HG02973 (cell line): ENCODE measurements at regions not wholly inside any gene's neighbourhood (a gene's known extent, or its start where the extent isn't known, plus 50 kb on each side); places are given as distances from the start of the nearest gene placed in this dataset.

Experiments used
- ATAC-seq: cut with Tn5 transposase; IDR thresholded peaks from one replicate; pipeline ENCODE4 v1.9.1; 2021; ENCODE audit warnings: moderate library complexity; ENCODE audit not compliant: unreplicated experiment

DNA sequence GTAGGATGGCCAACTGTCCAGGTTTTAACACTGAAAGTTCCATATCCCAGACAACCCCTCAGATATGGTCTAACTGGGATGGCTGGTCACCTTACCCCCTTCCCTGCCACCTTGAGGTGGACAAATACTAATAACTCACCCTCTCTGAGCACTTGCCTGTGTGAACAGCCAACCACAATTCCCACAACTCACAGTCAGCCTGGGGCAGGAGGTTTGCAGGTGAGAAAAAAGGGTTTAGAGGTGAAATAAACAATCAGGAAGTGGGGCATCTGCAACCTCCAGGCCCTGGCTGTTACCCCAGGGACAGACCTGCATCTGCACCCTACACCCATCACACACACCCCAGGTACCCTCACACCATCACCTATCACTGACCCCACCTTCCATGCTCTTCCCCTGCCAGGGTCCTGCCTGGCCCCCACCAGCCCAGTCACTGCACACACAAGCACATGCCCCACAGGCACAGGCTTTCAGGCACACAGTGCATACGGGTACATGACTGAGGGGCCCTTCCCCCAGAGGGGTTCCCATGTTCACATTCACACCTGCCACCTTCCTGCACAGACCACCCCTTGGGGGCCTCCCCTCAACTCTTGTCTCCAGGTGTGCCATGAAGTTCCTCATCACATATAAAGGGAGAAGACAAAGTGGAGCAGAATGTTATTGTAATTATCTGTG, 679.5 kb downstream of the MATN1 start:
- no peak for ATAC-seq

DNA sequence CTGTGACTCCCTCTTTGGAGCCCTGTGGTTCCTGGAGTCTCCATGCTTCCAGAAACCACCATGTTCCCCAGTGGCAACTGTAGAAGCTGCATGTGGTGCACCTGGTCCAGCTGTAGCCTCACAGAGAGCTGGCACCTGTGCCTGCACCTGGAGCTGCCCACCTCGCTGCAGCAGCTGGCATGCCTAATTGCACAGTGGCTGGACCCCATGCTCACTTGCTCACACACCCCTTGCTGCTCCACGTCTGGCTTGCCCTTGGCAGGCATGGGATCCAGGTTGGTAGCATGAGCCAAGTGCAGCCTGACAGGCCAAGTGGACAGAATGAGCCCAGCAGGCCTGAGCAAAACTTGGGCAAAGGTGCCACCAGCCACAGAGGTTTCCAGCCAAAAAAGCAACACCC, 680.1 kb downstream of the MATN1 start:
- no peak for ATAC-seq

DNA sequence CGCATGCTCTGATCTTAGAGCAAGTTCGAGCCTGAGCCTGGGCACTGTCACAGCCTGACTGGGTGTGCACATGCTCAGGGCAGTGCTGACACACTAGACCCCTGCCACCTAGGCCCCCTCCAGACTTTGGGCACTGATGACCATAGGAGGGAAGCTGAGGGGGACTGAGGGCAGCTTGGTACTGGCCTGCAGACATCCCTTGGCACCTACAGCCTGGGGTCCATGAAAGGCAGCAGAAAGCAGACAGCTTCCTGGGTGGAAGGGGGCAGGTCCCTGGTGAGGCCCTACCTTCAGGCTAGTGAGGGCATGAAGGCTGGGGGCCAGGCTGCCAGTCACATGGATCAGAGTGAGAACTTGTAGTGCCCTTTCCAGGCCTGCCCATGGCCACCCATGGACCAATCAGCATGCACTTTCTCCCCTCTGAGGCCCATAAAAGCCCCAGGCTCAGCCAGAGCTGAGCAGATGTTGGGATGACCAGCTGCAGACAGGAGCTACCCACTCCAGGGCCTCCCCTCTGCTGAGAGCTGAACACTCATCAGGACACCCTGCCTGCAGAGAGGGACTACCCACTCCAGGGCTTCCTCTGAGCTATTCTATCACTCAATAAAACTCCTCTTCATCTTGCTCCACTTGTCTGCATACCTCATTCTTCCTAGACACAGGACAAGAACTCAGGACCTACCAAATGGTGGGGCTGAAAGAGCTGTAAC, 680.8 kb downstream of the MATN1 start:
- no peak for ATAC-seq

GRCh38 chr1:30041741-30042437, 681.5 kb downstream of the MATN1 start:
- no peak for ATAC-seq

DNA sequence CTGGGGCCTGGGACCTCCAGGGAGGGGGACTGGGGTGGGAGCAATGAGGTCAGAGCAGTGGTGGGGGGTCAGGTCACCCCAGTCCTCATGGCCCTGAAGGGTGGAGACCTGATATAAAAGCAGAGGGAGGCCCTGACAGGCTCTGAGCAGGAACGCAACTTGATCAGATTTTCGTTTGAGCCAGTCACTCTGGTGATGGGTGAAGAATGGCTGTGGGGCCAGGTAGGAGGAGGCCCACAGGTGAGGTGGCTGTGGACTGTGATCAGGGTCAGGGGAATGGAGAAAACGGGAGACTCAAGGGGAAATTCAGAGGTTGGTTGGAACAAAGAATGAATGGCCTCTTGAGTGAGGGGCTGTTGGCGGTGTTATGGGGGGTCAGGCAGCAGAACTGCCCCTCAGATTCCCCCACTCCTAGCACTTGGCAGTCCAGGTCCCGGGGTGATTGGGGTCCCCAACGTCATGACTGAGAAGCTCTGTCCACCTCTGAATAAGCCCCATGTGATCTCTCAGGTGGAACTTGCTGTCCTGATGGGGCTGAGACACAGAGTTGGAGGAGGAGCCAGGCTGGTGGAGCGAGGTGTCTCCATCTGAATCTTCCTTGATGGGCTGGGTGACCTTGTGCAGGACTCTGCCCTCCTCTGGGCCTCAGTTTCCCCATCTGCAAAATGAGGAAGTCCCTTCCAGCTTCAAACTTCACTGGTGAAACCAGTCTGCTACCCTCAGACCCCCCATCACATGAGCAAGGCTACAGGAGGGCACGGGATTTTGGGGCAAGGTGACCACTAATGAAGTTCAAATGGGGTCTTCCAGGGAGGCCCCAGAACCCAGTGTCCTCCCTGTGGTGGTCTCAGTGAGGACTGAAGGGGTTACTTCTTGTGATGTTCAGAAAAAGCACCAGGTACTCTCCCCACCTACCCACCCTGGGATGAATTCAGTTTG, 683.0 kb downstream of the MATN1 start:
- ATAC-seq, result no peak

DNA sequence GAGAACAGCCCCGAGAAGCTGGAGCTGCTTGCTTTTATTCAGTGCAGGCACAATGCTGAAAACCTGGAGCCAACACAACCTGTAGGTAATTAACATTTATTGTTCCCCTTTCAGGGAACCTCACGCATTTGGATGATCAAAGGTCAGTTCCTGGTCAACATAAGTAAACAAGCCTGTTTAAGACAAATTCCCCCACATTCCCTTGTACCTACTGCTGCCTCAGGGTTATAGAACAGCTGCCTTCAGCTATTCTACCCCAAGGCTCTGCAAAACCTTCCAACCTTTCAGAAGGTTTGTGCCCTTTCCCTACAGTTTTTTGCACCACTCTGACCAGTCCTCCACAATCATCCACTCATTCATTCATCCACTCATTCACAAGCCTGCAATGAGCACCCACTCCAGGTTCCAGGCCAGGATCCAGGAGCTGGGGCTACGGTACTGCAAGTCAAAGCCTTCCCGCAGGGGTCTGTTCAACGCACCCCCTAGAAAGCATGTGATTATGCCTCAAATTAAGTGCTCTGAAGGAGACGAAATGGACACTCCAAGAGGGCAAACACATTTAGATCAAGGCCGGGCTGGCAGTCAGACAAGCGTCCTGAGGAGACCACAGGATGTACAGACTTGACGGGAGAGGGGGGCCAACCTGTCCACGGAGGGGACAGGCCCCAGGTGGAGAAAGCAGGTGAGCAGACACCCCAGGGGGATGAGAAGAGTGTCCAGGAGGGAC, 683.9 kb downstream of the MATN1 start:
- ATAC-seq, result no peak

GRCh38 chr1:30038134-30039025, 685.0 kb downstream of the MATN1 start:
- ATAC-seq, result no peak

- no peak for ATAC-seq
These were observed 685.9 kb downstream of the MATN1 start for GRCh38 chr1:30037251-30038118.

DNA sequence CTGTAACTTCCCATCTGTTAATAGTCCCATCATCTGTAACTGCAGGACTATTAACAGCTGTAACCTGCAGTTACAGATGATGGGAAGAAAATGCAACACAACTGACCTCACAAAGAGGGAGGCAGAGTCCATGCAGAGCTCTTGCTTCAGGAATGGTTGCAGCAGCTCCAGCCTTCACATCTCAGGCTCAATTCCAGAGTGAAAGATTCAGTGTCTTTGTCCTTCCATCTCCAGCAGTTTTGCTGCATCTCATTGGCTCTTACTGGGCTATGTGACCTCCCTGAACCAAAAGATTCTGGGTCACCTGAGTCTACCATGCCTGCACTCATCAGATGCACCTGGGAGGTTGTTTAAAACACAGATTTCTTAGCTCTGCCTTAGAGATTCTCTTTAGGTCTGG, 686.7 kb downstream of the MATN1 start:
- no peak for ATAC-seq

DNA sequence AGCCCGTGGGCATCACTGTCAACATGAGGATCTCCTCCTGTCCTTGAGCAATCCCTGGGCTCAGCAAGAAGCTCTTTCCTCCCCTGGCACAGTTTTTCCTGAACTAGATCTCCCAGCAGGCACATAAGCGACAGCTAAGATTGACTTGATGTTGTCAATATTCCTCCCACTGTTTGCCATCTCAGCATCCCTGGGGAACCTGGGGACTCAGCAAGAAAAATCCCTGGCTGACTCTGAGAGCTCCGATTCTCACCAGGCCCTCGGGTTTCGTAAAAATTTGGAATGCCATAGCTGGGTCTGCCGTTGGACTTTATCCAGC, 687.2 kb downstream of the MATN1 start:
- ATAC-seq, result no peak

DNA sequence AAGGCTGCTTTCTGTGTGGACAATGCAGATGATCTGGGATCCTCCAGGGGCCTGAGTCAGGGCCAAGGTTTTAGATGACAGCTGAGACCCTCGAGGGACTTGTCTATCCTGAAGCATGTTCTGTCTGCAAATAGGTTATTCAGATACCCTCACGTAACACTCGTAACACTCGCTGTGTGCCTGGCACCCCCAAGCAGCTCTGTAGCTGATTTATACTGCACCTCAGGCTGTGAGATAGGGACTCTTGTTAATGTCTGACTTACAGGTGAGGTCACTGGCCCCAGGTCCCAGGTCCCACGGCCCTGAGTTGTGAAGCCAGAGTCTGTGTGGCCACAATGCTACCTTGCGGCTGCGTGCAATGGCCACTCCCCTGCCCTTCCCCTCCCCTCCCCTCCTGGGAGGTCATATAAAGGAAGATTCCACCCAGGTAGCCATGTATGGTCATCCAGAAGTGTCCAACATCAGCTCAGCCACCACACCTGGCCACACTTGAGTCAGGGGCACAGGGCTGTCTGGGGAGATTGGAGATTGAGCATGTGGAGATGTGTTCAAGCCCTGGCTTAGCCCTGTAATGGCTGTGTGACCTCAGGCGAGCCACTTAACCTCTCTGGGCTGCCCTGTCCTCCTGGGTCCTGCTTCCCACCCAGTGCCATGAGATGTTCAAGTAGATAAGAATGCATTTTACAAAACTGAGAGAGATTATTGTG, 687.7 kb downstream of the MATN1 start:
- ATAC-seq, result no peak

GRCh38 chr1:30034627-30035521, 688.5 kb downstream of the MATN1 start:
- no peak for ATAC-seq

DNA sequence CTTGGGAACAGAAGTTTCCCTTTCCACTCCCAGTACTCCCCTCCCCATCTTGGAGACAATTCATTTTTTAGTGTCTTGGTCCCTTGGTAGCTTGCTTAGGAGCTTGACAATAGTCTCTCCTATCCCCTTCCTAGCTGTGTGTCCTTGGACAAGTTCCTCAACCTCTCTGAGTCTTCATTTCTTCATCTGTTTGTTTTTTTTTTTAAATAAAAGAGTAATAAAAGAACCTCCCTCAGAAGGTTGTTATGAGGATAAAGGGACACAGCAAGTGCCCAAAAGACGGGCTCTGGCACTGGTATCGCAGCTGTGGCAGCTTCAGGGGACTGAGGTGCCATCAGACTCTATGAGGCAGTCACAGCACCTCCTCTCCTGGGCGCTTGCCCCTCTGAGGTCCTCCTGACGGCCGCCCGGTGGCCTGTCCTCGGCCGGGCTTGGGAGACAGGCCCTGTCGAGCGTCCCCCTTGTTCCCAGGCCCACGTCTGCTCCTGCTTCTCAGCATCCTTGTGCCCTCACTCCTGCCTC, 689.2 kb downstream of the MATN1 start:
- no peak for ATAC-seq

DNA sequence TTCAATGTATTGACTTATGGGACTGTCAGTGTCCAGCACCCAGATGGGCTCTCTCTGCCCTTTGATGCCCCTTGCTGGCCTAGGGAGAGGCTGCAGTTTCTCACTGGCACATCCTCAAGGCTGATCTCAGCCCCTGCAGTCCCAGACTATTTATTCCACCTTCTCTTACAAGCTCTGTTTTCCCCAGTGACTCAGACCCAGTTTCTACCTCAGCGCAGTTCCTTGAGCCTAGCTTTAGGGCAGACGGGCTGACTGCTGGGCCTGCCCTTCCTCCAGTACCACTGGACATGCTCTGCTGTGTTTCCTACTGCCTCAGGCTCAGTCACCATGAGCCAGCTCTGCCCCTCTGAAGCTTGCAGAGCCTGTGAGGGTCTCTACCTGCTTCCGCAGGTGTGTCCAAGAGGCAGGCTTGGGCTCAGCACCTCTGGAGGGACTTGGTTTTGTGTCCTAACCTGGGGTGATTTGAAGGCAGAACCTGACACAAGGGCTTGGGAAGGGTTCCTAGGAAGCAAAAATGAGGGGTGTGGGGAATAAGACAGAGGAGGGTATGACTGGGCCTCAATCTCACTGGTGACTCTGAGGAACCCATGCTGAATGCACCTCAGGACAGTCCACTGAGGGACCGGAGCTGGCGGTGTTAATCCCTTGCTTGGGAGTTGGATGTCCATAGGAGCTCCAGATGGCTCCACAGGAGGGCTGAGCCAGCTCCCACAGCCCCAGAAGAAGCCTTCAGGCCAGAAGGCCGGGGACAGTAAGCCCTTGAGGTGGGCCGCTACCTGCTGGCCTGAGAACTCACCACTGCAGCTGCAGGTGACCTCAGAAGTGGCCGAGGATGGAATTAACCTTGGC, 689.9 kb downstream of the MATN1 start:
- no peak for ATAC-seq

- ATAC-seq, result no peak
These were observed 691.1 kb downstream of the MATN1 start for GRCh38 chr1:30032302-30032701.

- no peak for ATAC-seq
These were observed 693.7 kb downstream of the MATN1 start for GRCh38 chr1:30029677-30030076.
